EH (cell line): ENCODE measurements at regions not wholly inside any gene's neighbourhood (a gene's known extent, or its start where the extent isn't known, plus 50 kb on each side); places are given as distances from the start of the nearest gene placed in this dataset.
A peak's percentile ranks its signal among the peaks of the same experiment; 100 is the strongest.

ENCODE experiments used
- DNase-seq: peaks from one replicate; pipeline ENCODE4 v3.0.0-alpha.2; 2015; ENCODE audit warnings: low read depth

- DNase-seq, result peak; percentile 46
These were observed 274.1 kb downstream of the CLIC5 start for GRCh38 chr6:45741437-45742171.

GRCh38 chr6:45739058-45739457 lies 276.6 kb downstream of the CLIC5 start:
- DNase-seq, result no peak

- no peak for DNase-seq
These were observed 277.6 kb downstream of the CLIC5 start for GRCh38 chr6:45738057-45738455.

GRCh38 chr6:45737331-45738056 lies 278.2 kb downstream of the CLIC5 start:
- DNase-seq, result no peak

GRCh38 chr6:45736134-45736533 lies 279.5 kb downstream of the CLIC5 start:
- DNase-seq, result no peak

- DNase-seq, result no peak
These were observed 282.9 kb downstream of the CLIC5 start for GRCh38 chr6:45732731-45733130.

GRCh38 chr6:45730232-45730631 lies 285.4 kb downstream of the CLIC5 start:
- DNase-seq, result no peak

- DNase-seq, result peak; percentile 82
These were observed 287.0 kb downstream of the CLIC5 start for GRCh38 chr6:45728674-45729073.

- no peak for DNase-seq
These were observed 287.7 kb downstream of the CLIC5 start for GRCh38 chr6:45727819-45728449.

GRCh38 chr6:45727228-45727627 lies 288.4 kb downstream of the CLIC5 start:
- no peak for DNase-seq

GRCh38 chr6:45726444-45726843 lies 289.2 kb downstream of the CLIC5 start:
- no peak for DNase-seq

- peak; percentile 93 for DNase-seq
These were observed 291.1 kb downstream of the CLIC5 start for GRCh38 chr6:45724511-45724910.

- DNase-seq, result no peak
These were observed 291.6 kb downstream of the CLIC5 start for GRCh38 chr6:45724027-45724426.

GRCh38 chr6:45722876-45723275 lies 292.8 kb downstream of the CLIC5 start:
- no peak for DNase-seq

- no peak for DNase-seq
These were observed 294.0 kb downstream of the CLIC5 start for GRCh38 chr6:45721665-45722064.

GRCh38 chr6:45718871-45719270 lies 296.8 kb downstream of the CLIC5 start:
- peak; percentile 84 for DNase-seq

- no peak for DNase-seq
These were observed 297.5 kb downstream of the CLIC5 start for GRCh38 chr6:45718131-45718530.

GRCh38 chr6:45717715-45718114 lies 297.9 kb downstream of the CLIC5 start:
- DNase-seq, result no peak

GRCh38 chr6:45717027-45717426 lies 298.6 kb downstream of the CLIC5 start:
- no peak for DNase-seq

GRCh38 chr6:45715508-45715803 lies 300.2 kb downstream of the CLIC5 start:
- DNase-seq, result no peak

GRCh38 chr6:45714741-45715507 lies 300.7 kb downstream of the CLIC5 start:
- peak; percentile 89 for DNase-seq

GRCh38 chr6:45714006-45714730 lies 301.5 kb downstream of the CLIC5 start:
- DNase-seq, result no peak
